Coronary artery (tissue), 2 donors: ENCODE measurements at regions not wholly inside any gene's neighbourhood (a gene's known extent, or its start where the extent isn't known, plus 50 kb on each side); places are given as distances from the start of the nearest gene placed in this dataset.
A peak's percentile ranks its signal among the peaks of the same experiment; 100 is the strongest.

Experiments used
- DNase-seq: peaks from one replicate; pipeline ENCODE4 v3.0.0-alpha.2; 2017; ENCODE audit warnings: low spot score
- H3K27ac ChIP-seq, 2 donors: fragments of 200-600 bp; sonication (generic); one replicate each; pipeline ENCODE4 v1.5.1; 2016 to 2019
- H3K4me3 ChIP-seq: fragments of 200-600 bp; sonication (generic); 2 replicates; pipeline ENCODE4 v1.5.1; 2016; ENCODE audit warnings: mild to moderate bottlenecking, moderate library complexity
- CTCF ChIP-seq: fragments of 200-600 bp; sonication (generic); IDR thresholded peaks from one replicate; pipeline ENCODE4 v1.5.1; 2019; ENCODE audit warnings: antibody characterized with exemption

GRCh38 chr11:112453601-112454577, 193.2 kb upstream of the PLET1 start:
- no peak overlapping the region for H3K4me3 ChIP-seq
- no peak for DNase-seq
- TF ChIP-seq CTCF, result peak; percentile 18

GRCh38 chr11:112454841-112455240, 194.2 kb upstream of the PLET1 start:
- Histone ChIP-seq H3K27ac (no peak overlapping the region), H3K4me3 (no peak overlapping the region)
- DNase-seq, result no peak
- TF ChIP-seq CTCF, result no peak

More at GRCh38 chr11:112453601-112454577, 193.2 kb upstream of the PLET1 start:
- no peak overlapping the region for H3K27ac ChIP-seq

GRCh38 chr11:112455791-112456190, 195.1 kb upstream of the PLET1 start:
- Histone ChIP-seq H3K27ac (no peak overlapping the region), H3K4me3 (no peak overlapping the region)
- DNase-seq, result no peak
- no peak for TF ChIP-seq CTCF

- no peak for DNase-seq
- TF ChIP-seq CTCF, result no peak
- Histone ChIP-seq H3K27ac (no peak overlapping the region), H3K4me3 (no peak overlapping the region)
Observed at GRCh38 chr11:112457532-112457931, 196.9 kb upstream of the PLET1 start.

GRCh38 chr11:112459001-112459400, 198.3 kb upstream of the PLET1 start:
- no peak for DNase-seq
- H3K4me3 ChIP-seq, result no peak overlapping the region
- TF ChIP-seq CTCF, result no peak
- H3K27ac ChIP-seq, result no peak overlapping the region

- DNase-seq, result no peak
- Histone ChIP-seq H3K4me3 (no peak overlapping the region), H3K27ac (no peak overlapping the region)
- TF ChIP-seq CTCF, result no peak
Observed at GRCh38 chr11:112460141-112460540, 199.5 kb upstream of the PLET1 start.

GRCh38 chr11:112464949-112465348, 204.3 kb upstream of the PLET1 start:
- TF ChIP-seq CTCF, result no peak
- DNase-seq, result no peak
- Histone ChIP-seq H3K27ac (no peak overlapping the region), H3K4me3 (no peak overlapping the region)
